Coronary artery (tissue), 2 donors: ENCODE measurements at regions not wholly inside any gene's neighbourhood (a gene's known extent, or its start where the extent isn't known, plus 50 kb on each side); places are given as distances from the start of the nearest gene placed in this dataset.
"Not testable (repeated sequence)": the region's sequence is repeated elsewhere in the genome, so short reads cannot be mapped to it uniquely, and the experiment has no call there.

ENCODE experiments used
- DNase-seq: peaks from one replicate; pipeline ENCODE4 v3.0.0-alpha.2; 2017; ENCODE audit warnings: low spot score
- H3K27ac ChIP-seq, 2 donors: fragments of 200-600 bp; sonication (generic); one replicate each; pipeline ENCODE4 v1.5.1; 2016 to 2019
- H3K4me3 ChIP-seq: fragments of 200-600 bp; sonication (generic); 2 replicates; pipeline ENCODE4 v1.5.1; 2016; ENCODE audit warnings: mild to moderate bottlenecking, moderate library complexity
- CTCF ChIP-seq: fragments of 200-600 bp; sonication (generic); IDR thresholded peaks from one replicate; pipeline ENCODE4 v1.5.1; 2019; ENCODE audit warnings: antibody characterized with exemption

DNA sequence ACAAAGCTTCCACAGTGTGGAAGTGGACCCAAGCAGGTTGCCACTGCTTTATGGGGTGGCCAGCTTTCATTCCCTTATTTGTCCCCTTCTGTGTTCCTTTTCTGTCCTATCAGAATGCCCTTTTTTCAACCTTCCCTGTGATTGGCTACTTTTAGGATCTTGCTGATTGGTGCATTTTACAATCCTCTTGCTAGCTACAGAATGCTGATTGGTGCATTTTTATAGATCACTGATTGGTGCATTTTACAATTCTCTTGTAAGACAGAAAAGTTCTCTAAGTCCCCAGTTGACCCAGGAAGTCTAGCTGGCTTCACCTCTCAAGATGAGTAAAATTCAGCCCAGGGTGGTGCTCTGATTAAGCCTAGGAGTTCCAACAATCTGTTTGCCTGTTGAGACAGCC, 157.2 kb upstream of the ERCC6L2 start:
- no peak for TF ChIP-seq CTCF
- no peak overlapping the region for H3K27ac ChIP-seq
- no peak overlapping the region for H3K4me3 ChIP-seq
- DNase-seq: no peak

DNA sequence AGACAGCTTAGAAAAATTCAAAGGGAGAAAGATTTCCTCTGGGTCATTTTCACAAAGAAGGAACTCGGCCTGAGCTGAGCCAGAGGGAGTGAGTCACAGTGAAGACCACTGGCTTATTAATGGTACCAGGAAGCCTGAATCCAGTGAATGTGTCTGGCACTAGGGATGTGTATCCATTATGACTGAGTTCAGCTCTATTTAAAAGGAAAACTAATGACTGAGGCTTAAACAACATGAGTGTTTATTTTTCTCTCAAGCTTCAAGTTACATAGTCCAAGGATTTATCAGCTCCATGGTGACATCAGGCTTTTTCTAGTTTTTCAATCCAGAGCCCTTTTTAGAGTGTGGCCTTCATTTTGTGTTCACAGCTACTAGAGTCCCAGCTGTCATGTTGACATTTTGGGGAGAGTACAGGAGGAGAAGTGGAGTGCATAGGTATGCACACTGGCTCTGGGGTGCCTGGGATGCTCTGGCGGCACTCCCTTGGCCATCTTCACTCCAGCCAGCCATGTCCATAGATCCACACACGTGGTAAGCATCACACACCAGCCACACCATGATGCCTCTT, 159.5 kb upstream of the ERCC6L2 start:
- Histone ChIP-seq H3K27ac (no peak overlapping the region), H3K4me3 (no peak overlapping the region)
- DNase-seq: no peak
- no peak for TF ChIP-seq CTCF

GRCh38 chr9:95710446-95710845, 165.0 kb upstream of the ERCC6L2 start:
- no peak overlapping the region for H3K27ac ChIP-seq
- no peak for DNase-seq
- H3K4me3 ChIP-seq: no peak overlapping the region
- TF ChIP-seq CTCF: no peak

DNA sequence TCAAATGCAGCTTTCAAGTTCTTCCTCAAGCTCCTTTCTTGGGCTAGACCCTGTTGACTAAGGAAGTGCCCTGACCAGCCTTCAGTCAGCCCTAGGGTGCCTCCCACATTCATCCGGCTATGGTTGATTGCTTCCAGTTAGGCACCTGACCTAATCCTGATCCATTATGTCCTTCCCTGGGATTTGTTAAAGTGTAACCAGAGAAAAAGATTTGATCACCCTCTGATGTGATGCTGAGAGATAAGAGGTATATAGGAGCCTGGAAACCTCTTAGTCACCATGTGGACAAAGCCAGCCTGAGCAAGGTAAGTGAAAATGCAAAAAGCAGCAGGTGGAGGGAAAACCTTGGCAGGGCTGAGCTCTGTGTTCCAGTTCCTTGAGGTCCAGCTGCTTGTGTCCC, 178.8 kb upstream of the ERCC6L2 start:
- H3K4me3 ChIP-seq: no peak overlapping the region
- H3K27ac ChIP-seq: no peak overlapping the region
- no peak for TF ChIP-seq CTCF
- DNase-seq: no peak

GRCh38 chr9:95691435-95691834, 174.7 kb upstream of the PTCH1 start:
- Histone ChIP-seq H3K27ac (no peak overlapping the region), H3K4me3 (no peak overlapping the region)
- TF ChIP-seq CTCF: no peak
- no peak for DNase-seq

GRCh38 chr9:95689669-95690068, 172.9 kb upstream of the PTCH1 start:
- TF ChIP-seq CTCF: no peak
- no peak for DNase-seq
- no peak overlapping the region for H3K4me3 ChIP-seq
- no peak overlapping the region for H3K27ac ChIP-seq

DNA sequence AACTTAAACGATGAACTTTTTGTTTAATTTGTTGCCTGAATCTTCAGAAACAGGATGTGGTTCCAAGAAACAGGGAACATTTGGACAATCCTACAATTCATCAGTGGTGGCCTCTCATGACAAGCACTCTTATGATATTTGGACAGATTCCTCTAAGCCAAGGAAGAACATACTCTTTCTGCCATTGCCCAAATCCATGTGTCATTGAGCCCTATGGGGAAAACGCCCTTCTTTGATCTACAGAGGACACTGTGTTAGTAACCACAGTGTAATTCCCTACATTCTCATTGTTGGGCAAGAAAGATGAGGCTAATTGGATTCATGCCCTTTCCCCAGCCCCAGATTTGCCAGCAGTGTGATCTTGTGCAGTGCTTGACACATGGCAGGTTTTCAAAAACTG, 167.7 kb upstream of the PTCH1 start:
- DNase-seq: no peak
- no peak overlapping the region for H3K27ac ChIP-seq
- no peak overlapping the region for H3K4me3 ChIP-seq
- TF ChIP-seq CTCF: no peak

DNA sequence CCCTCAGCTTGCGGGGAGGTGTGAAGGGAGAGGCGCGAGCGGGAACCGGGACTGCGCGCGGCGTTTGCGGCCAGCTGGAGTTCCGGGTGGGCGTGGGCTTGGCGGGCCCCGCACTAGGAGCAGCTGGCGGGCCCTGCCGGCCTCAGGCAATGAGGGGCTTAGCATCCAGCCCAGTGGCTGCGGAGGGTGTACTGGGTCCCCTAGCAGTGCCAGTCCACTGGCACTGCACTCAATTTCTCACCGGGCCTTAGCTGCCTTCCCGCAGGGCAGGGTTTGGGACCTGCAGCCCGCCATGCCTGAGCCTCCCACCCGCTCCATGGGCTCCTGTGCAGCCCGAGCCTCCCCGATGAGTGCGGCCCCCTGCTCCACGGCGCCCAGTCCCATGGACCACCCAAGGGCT, 163.5 kb upstream of the PTCH1 start:
- not testable (repeated sequence) for H3K4me3 ChIP-seq, DNase-seq, H3K27ac ChIP-seq
